Glutamatergic neuron (in vitro differentiated cells): ENCODE measurements at regions not wholly inside any gene's neighbourhood (a gene's known extent, or its start where the extent isn't known, plus 50 kb on each side); places are given as distances from the start of the nearest gene placed in this dataset.

Experiments
- DNase-seq: peaks from one replicate; pipeline ENCODE4 v3.0.0; 2022
- H3K27ac Mint-ChIP-seq: one replicate; pipeline ENCODE4 v1.8.0; 2020; ENCODE audit warnings: mild to moderate bottlenecking, mixed read lengths, inconsistent platforms; ENCODE audit not compliant: unreplicated experiment
- H3K27me3 Mint-ChIP-seq: one replicate; pipeline ENCODE4 v1.8.0; 2020; ENCODE audit warnings: mild to moderate bottlenecking, moderate library complexity, mixed read lengths, inconsistent platforms; ENCODE audit not compliant: unreplicated experiment
- H3K36me3 Mint-ChIP-seq: one replicate; pipeline ENCODE4 v1.8.0; 2020; ENCODE audit warnings: mild to moderate bottlenecking, mixed read lengths, inconsistent platforms; ENCODE audit not compliant: unreplicated experiment
- H3K4me1 Mint-ChIP-seq: one replicate; pipeline ENCODE4 v1.8.0; 2020; ENCODE audit warnings: mild to moderate bottlenecking, low read depth, mixed read lengths, inconsistent platforms; ENCODE audit not compliant: unreplicated experiment
- H3K4me3 Mint-ChIP-seq: one replicate; pipeline ENCODE4 v1.8.0; 2020; ENCODE audit warnings: mild to moderate bottlenecking, mixed read lengths, inconsistent platforms; ENCODE audit not compliant: unreplicated experiment
- H3K9me3 Mint-ChIP-seq: one replicate; pipeline ENCODE4 v1.8.0; 2020; ENCODE audit warnings: mild to moderate bottlenecking, moderate library complexity, mixed read lengths, inconsistent platforms; ENCODE audit not compliant: unreplicated experiment
- CTCF ChIP-seq: fragments of 200-600 bp; sonication (generic); IDR thresholded peaks from one replicate; pipeline ENCODE4 v1.5.0; 2021; ENCODE audit not compliant: partially characterized antibody, unreplicated experiment

GRCh38 chr20:11304795-11305194 is 612.9 kb upstream of the BTBD3 start:
- Mint-ChIP-seq H3K4me1 (no peaks in the 10 kb centered on the region), H3K9me3 (no peaks in the 10 kb centered on the region), H3K36me3 (no peaks in the 10 kb centered on the region), H3K4me3 (no peak overlapping the region), H3K27ac (no peak overlapping the region), H3K27me3 (no peaks in the 10 kb centered on the region)
- no peak for TF ChIP-seq CTCF
- DNase-seq, result no peak

GRCh38 chr20:11305406-11305805 is 612.3 kb upstream of the BTBD3 start:
- H3K4me1 Mint-ChIP-seq, result no peaks in the 10 kb centered on the region
- H3K9me3 Mint-ChIP-seq, result no peaks in the 10 kb centered on the region
- H3K36me3 Mint-ChIP-seq, result no peaks in the 10 kb centered on the region
- H3K27me3 Mint-ChIP-seq, result no peaks in the 10 kb centered on the region
- TF ChIP-seq CTCF, result no peak
- no peak overlapping the region for H3K27ac Mint-ChIP-seq
- no peak for DNase-seq
- no peak overlapping the region for H3K4me3 Mint-ChIP-seq

GRCh38 chr20:11311659-11312224 is 606.0 kb upstream of the BTBD3 start:
- Mint-ChIP-seq H3K27ac (no peak overlapping the region), H3K4me3 (no peak overlapping the region), H3K4me1 (no peaks in the 10 kb centered on the region), H3K9me3 (peaks cover 4% of the 10 kb centered on the region), H3K36me3 (no peaks in the 10 kb centered on the region), H3K27me3 (no peaks in the 10 kb centered on the region)
- no peak for TF ChIP-seq CTCF
- DNase-seq, result no peak

- Mint-ChIP-seq H3K27ac (no peak overlapping the region), H3K27me3 (peaks cover 2% of the 10 kb centered on the region), H3K9me3 (peaks cover 8% of the 10 kb centered on the region), H3K4me1 (no peaks in the 10 kb centered on the region), H3K4me3 (no peak overlapping the region), H3K36me3 (peaks cover 9% of the 10 kb centered on the region)
- DNase-seq, result no peak
- TF ChIP-seq CTCF, result no peak
These were observed 602.2 kb upstream of the BTBD3 start for GRCh38 chr20:11315525-11315924.

- TF ChIP-seq CTCF, result no peak
- Mint-ChIP-seq H3K4me1 (no peaks in the 10 kb centered on the region), H3K36me3 (peaks cover 9% of the 10 kb centered on the region), H3K9me3 (peaks cover 8% of the 10 kb centered on the region), H3K27me3 (peaks cover 2% of the 10 kb centered on the region), H3K27ac (no peak overlapping the region), H3K4me3 (no peak overlapping the region)
- no peak for DNase-seq
These were observed 601.4 kb upstream of the BTBD3 start for GRCh38 chr20:11316244-11316643.
